CD14-positive monocyte (primary cell): ENCODE measurements at regions not wholly inside any gene's neighbourhood (a gene's known extent, or its start where the extent isn't known, plus 50 kb on each side); places are given as distances from the start of the nearest gene placed in this dataset.
A peak's percentile ranks its signal among the peaks of the same experiment; 100 is the strongest.

Experiments
- DNase-seq, 3 donors: peaks; one replicate each; pipeline ENCODE4 v3.0.0-alpha.2; 2011 to 2022
- H2AFZ ChIP-seq: 2 replicates; pipeline ENCODE4 v1.6.0; 2012; ENCODE audit warnings: mild to moderate bottlenecking, low read depth, low read length, inconsistent platforms; ENCODE audit not compliant: insufficient read depth, poor library complexity, severe bottlenecking
- H3K27ac ChIP-seq, 2 donors: 1 replicate in 1 of 2; 2 replicates in 1 of 2; pipeline ENCODE4 v1.5.1; 2012 to 2013; ENCODE audit warnings: low read length in 2 of 2, control low read depth in 1 of 2, inconsistent platforms in 1 of 2, low read depth in 1 of 2, mild to moderate bottlenecking in 1 of 2
- H3K27me3 ChIP-seq, 2 donors: one replicate each; pipeline versions ENCODE4 v1.6.0 to v1.6.1; 2011 to 2013; ENCODE audit warnings: low read length in 2 of 2; ENCODE audit not compliant: control insufficient read depth in 2 of 2, insufficient read depth in 2 of 2
- H3K36me3 ChIP-seq, 2 donors: replicated peaks in 1 of 2; 1 replicate in 1 of 2; 2 replicates in 1 of 2; pipeline versions ENCODE4 v1.5.1 to v1.6.1; 2012 to 2013; ENCODE audit warnings: low read length in 2 of 2, control low read depth in 1 of 2, inconsistent platforms in 1 of 2, mild to moderate bottlenecking in 1 of 2; ENCODE audit not compliant: insufficient read depth in 2 of 2, control insufficient read depth in 1 of 2
- H3K4me1 ChIP-seq, 2 donors: 1 replicate in 1 of 2; 2 replicates in 1 of 2; pipeline versions ENCODE4 v1.5.1 to v1.6.1; 2012 to 2013; ENCODE audit warnings: low read length in 2 of 2, control low read depth in 1 of 2, inconsistent platforms in 1 of 2, mild to moderate bottlenecking in 1 of 2, moderate library complexity in 1 of 2; ENCODE audit not compliant: insufficient read depth in 2 of 2, control insufficient read depth in 1 of 2
- H3K4me2 ChIP-seq: replicated peaks from 2 replicates; pipeline ENCODE3; 2012; ENCODE audit warnings: low read length, moderate library complexity, mild to moderate bottlenecking; ENCODE audit not compliant: poor library complexity, severe bottlenecking; ENCODE audit errors: extremely low read depth
- H3K4me3 ChIP-seq, 3 experiments: fragments of 200-600 bp in 1 of 3; sonication (generic) in 1 of 3; replicated peaks in 1 of 3; 1 replicate in 2 of 3; 2 replicates in 1 of 3; pipeline ENCODE4 v1.5.1; 2011 to 2013; ENCODE audit warnings: low read length in 3 of 3, mild to moderate bottlenecking in 3 of 3, control low read depth in 2 of 3, low read depth in 2 of 3, inconsistent platforms in 1 of 3, moderate library complexity in 1 of 3
- H3K79me2 ChIP-seq: 2 replicates; pipeline ENCODE4 v1.6.0; 2012; ENCODE audit warnings: mild to moderate bottlenecking, control low read depth, inconsistent platforms, low read length, moderate library complexity; ENCODE audit not compliant: insufficient read depth
- H3K9ac ChIP-seq: 2 replicates; pipeline ENCODE4 v1.6.0; 2017; ENCODE audit warnings: low read length, mild to moderate bottlenecking; ENCODE audit not compliant: insufficient read depth, poor library complexity, severe bottlenecking
- H3K9me3 ChIP-seq, 2 donors: replicated peaks in 1 of 2; 1 replicate in 1 of 2; 2 replicates in 1 of 2; pipeline versions ENCODE4 v1.5.1 to v1.6.1; 2012 to 2013; ENCODE audit warnings: low read length in 2 of 2, control low read depth in 1 of 2; ENCODE audit not compliant: control insufficient read depth in 1 of 2, insufficient read depth in 1 of 2
- H4K20me1 ChIP-seq: 2 replicates; pipeline ENCODE4 v1.6.0; 2012; ENCODE audit warnings: mild to moderate bottlenecking, low read length, control low read depth, moderate library complexity; ENCODE audit not compliant: insufficient read depth
- H3K27ac Mint-ChIP-seq, 7 donors: one replicate each; pipeline ENCODE4 v1.8.0; 2020; ENCODE audit warnings: mild to moderate bottlenecking in 7 of 7, mixed read lengths in 7 of 7, moderate library complexity in 6 of 7, inconsistent platforms in 2 of 7
- H3K27me3 Mint-ChIP-seq, 3 donors: one replicate each; pipeline ENCODE4 v1.8.0; 2021 to 2022; ENCODE audit warnings: low read depth in 3 of 3, mild to moderate bottlenecking in 3 of 3, mixed read lengths in 3 of 3, moderate library complexity in 3 of 3, inconsistent platforms in 1 of 3
- H3K36me3 Mint-ChIP-seq, 2 donors: one replicate each; pipeline ENCODE4 v1.8.0; 2020; ENCODE audit warnings: mixed read lengths in 2 of 2, inconsistent platforms in 1 of 2, mild to moderate bottlenecking in 1 of 2
- H3K4me1 Mint-ChIP-seq: one replicate; pipeline ENCODE4 v1.8.0; 2020; ENCODE audit warnings: mild to moderate bottlenecking, mixed read lengths
- H3K4me3 Mint-ChIP-seq, 2 donors: one replicate each; pipeline ENCODE4 v1.8.0; 2020; ENCODE audit warnings: mild to moderate bottlenecking in 2 of 2, mixed read lengths in 2 of 2, moderate library complexity in 1 of 2
- H3K9me3 Mint-ChIP-seq, 7 donors: one replicate each; pipeline ENCODE4 v1.8.0; 2020 to 2022; ENCODE audit warnings: mixed read lengths in 7 of 7, mild to moderate bottlenecking in 6 of 7, moderate library complexity in 6 of 7, inconsistent platforms in 2 of 7
- CTCF ChIP-seq: fragments of 200-600 bp; IDR thresholded peaks from one replicate; pipeline ENCODE4 v1.8.0; 2022; ENCODE audit warnings: antibody characterized with exemption, mild to moderate bottlenecking
- WGBS: methylation state at CpG from one replicate; pipeline ENCODE4 v1.1.5; 2013; ENCODE audit warnings: missing lambda C conversion rate; ENCODE audit not compliant: insufficient coverage; 5-methylcytosine and 5-hydroxymethylcytosine counted together
- intact Hi-C, 2 donors: fragments of 100-400 bp; cut with micrococcal nuclease; formaldehyde crosslinking; loops; one replicate each; pipeline versions ENCODE4 v1.15.0 to v1.15.1; 2023

DNA sequence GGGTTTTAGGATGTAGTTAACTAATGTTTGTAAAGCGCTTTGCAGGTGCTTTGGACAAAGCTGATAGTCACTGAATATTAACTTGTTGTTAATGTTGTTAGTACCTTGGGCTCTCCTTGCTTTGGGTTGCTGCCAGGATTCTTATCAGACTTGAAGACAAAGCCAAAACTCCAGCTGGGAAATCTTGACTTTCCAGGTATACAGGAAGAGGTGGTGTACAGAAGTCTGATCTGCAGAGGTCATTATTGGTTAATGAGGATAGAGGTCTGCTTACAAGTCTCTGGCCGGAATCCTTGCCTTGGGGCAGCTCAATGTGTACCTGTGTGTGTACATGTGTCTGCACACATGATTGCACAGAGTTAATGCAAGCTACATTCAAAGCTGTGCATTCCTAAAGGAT is 96.0 kb upstream of the POU3F1 start:
- no peaks in the 10 kb centered on the region for H4K20me1 ChIP-seq
- Mint-ChIP-seq H3K36me3 (no peaks in the 10 kb centered on the region), H3K27ac (no peak overlapping the region), H3K27me3 (peaks cover 24 to 49% (median 36%) of the 10 kb centered on the region in 3 donors), H3K9me3 (peaks cover 2 to 18% (median 16%) of the 10 kb centered on the region in 7 donors), H3K4me1 (no peaks in the 10 kb centered on the region), H3K4me3 (no peak overlapping the region)
- no peaks in the 10 kb centered on the region for H3K36me3 ChIP-seq
- H3K79me2 ChIP-seq, result no peaks in the 10 kb centered on the region
- no peak overlapping the region for H3K4me3 ChIP-seq
- H3K4me2 ChIP-seq, result no peak overlapping the region
- no peaks in the 10 kb centered on the region for H3K4me1 ChIP-seq
- H2AFZ ChIP-seq, result no peak overlapping the region
- peaks cover 19 to 25% of the 10 kb centered on the region in 2 donors for H3K27me3 ChIP-seq
- intact Hi-C loops, result no loop called here
- TF ChIP-seq CTCF, result no peak
- H3K9me3 ChIP-seq, result peaks cover 0 to 6% of the 10 kb centered on the region in 2 donors
- no peak overlapping the region for H3K9ac ChIP-seq
- WGBS, result 100% methylated on average over 1 of the region's 2 CpGs
- H3K27ac ChIP-seq, result no peak overlapping the region
- no peak for DNase-seq

DNA sequence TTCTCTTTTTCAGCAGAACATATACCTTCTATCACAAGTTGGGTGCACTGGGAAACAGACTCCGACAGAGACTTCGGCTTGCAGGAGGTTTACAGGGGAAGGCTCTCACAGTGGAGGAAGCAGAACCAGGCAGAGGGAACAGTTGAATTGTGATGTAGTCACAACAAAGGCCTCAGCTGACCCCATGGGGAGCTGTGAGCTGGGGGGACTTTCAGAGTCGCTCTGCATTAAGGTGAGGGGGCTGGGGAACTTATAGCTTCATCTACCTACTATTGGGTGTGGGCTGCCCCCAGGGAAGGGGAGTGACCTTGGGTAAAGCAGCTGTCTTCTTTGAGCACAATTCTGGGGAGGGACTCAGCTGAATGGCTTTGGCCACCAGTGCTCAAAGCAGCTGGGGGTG is 94.9 kb upstream of the POU3F1 start:
- no CpG with 5 or more reads among the region's 3 CpGs for WGBS

More for the DNA sequence above, 94.9 kb upstream of the POU3F1 start:
- no peak overlapping the region for H3K27ac Mint-ChIP-seq
- H3K36me3 ChIP-seq, result no peaks in the 10 kb centered on the region
- H3K4me1 ChIP-seq, result no peaks in the 10 kb centered on the region
- H3K4me2 ChIP-seq, result no peak overlapping the region
- H3K36me3 Mint-ChIP-seq, result no peaks in the 10 kb centered on the region
- no peaks in the 10 kb centered on the region for H3K79me2 ChIP-seq
- peaks cover 0 to 5% of the 10 kb centered on the region in 2 donors for H3K9me3 ChIP-seq
- intact Hi-C loops, result no loop called here
- H3K9ac ChIP-seq, result no peak overlapping the region
- no peaks in the 10 kb centered on the region for H3K4me1 Mint-ChIP-seq
- DNase-seq, result no peak
- no peaks in the 10 kb centered on the region for H4K20me1 ChIP-seq
- peaks cover 35 to 61% (median 48%) of the 10 kb centered on the region in 3 donors for H3K27me3 Mint-ChIP-seq
- peaks cover 25 to 33% of the 10 kb centered on the region in 2 donors for H3K27me3 ChIP-seq
- no peak overlapping the region for H3K4me3 ChIP-seq
- H3K27ac ChIP-seq, result no peak overlapping the region
- H3K9me3 Mint-ChIP-seq, result peaks cover 2 to 15% (median 14%) of the 10 kb centered on the region in 7 donors
- no peak for TF ChIP-seq CTCF
- H2AFZ ChIP-seq, result no peak overlapping the region
- peak overlapping the region in 1 of 2 donors; percentile 1 for H3K4me3 Mint-ChIP-seq
